PC-9 (cell line): ENCODE measurements at regions not wholly inside any gene's neighbourhood (a gene's known extent, or its start where the extent isn't known, plus 50 kb on each side); places are given as distances from the start of the nearest gene placed in this dataset.
A peak's percentile ranks its signal among the peaks of the same experiment; 100 is the strongest.
"Not testable (repeated sequence)": the region's sequence is repeated elsewhere in the genome, so short reads cannot be mapped to it uniquely, and the experiment has no call there.

Experiments used
- BruUV-seq: library from RNA; stranded (reverse); fragments of 400-500 nt; replicated peaks from 2 replicates; lab custom pipeline; 2021; lab: Mats Ljungman, UMichigan
- CTCF ChIA-PET: fragments of 300-600 bp; sonication (Branson Sonifier 250); formaldehyde crosslinking; loops from one replicate; lab custom pipeline; 2022; ENCODE audit warnings: antibody characterized with exemption; lab: Charles Lee
- POLR2A ChIA-PET: fragments of 300-600 bp; sonication (Branson Sonifier 250); formaldehyde crosslinking; loops from one replicate; lab custom pipeline; 2022; ENCODE audit warnings: antibody characterized with exemption; ENCODE audit not compliant: unreplicated experiment; lab: Charles Lee
- DNase-seq, 2 experiments: peaks; one replicate each; pipeline versions ENCODE4 v3.0.0 to v3.0.0-alpha.2; 2015 to 2022; ENCODE audit warnings: mixed read lengths in 1 of 2
- H2AFZ ChIP-seq: fragments of 200-600 bp; sonication (generic); 2 replicates; pipeline ENCODE4 v1.8.1; 2017; ENCODE audit warnings: antibody characterized with exemption
- H3F3A ChIP-seq: fragments of 200-600 bp; sonication (generic); 2 replicates; pipeline ENCODE4 v1.8.1; 2017; ENCODE audit warnings: antibody characterized with exemption, mild to moderate bottlenecking, low read depth; ENCODE audit not compliant: insufficient read depth
- H3K27ac ChIP-seq: fragments of 200-600 bp; sonication (generic); 2 replicates; pipeline ENCODE4 v1.6.1; 2016; ENCODE audit warnings: mixed run types
- H3K27me3 ChIP-seq: fragments of 200-600 bp; sonication (generic); 2 replicates; pipeline ENCODE4 v1.6.1; 2016; ENCODE audit warnings: low read depth, mixed run types; ENCODE audit not compliant: insufficient read depth
- H3K36me3 ChIP-seq: fragments of 200-600 bp; sonication (generic); 2 replicates; pipeline ENCODE4 v1.6.1; 2016; ENCODE audit warnings: low read depth, mixed run types
- H3K4me1 ChIP-seq: fragments of 200-600 bp; sonication (generic); replicated peaks from 2 replicates; pipeline ENCODE4 v1.6.1; 2016; ENCODE audit warnings: mixed run types; ENCODE audit not compliant: insufficient read depth
- H3K4me2 ChIP-seq: fragments of 200-600 bp; sonication (generic); 2 replicates; pipeline ENCODE4 v1.6.1; 2017; ENCODE audit warnings: mixed run types
- H3K4me3 ChIP-seq: fragments of 200-600 bp; sonication (generic); 2 replicates; pipeline ENCODE4 v1.6.1; 2016; ENCODE audit warnings: mixed run types
- H3K79me2 ChIP-seq: fragments of 200-600 bp; sonication (generic); 2 replicates; pipeline ENCODE4 v1.6.1; 2017; ENCODE audit warnings: low read depth, mixed run types
- H3K9me2 ChIP-seq: fragments of 200-600 bp; sonication (generic); 2 replicates; pipeline ENCODE4 v1.8.1; 2017; ENCODE audit warnings: mild to moderate bottlenecking; ENCODE audit not compliant: insufficient read depth
- H3K9me3 ChIP-seq: fragments of 200-600 bp; sonication (generic); 2 replicates; pipeline ENCODE4 v1.8.1; 2016; ENCODE audit warnings: low read depth; ENCODE audit not compliant: insufficient read depth
- H4K20me1 ChIP-seq: fragments of 200-600 bp; sonication (generic); 2 replicates; pipeline ENCODE4 v1.8.1; 2017; ENCODE audit not compliant: insufficient read depth
- CTCF ChIP-seq: fragments of 200-600 bp; sonication (generic); conservative IDR thresholded peaks from 2 replicates; pipeline ENCODE4 v1.6.1; 2017; ENCODE audit warnings: mixed run types, antibody characterized with exemption, mild to moderate bottlenecking, moderate library complexity
- intact Hi-C: fragments of 100-400 bp; cut with micrococcal nuclease; formaldehyde crosslinking; loops from one replicate; pipeline ENCODE4 v1.10.0; 2022; ENCODE audit not compliant: unreplicated experiment

DNA sequence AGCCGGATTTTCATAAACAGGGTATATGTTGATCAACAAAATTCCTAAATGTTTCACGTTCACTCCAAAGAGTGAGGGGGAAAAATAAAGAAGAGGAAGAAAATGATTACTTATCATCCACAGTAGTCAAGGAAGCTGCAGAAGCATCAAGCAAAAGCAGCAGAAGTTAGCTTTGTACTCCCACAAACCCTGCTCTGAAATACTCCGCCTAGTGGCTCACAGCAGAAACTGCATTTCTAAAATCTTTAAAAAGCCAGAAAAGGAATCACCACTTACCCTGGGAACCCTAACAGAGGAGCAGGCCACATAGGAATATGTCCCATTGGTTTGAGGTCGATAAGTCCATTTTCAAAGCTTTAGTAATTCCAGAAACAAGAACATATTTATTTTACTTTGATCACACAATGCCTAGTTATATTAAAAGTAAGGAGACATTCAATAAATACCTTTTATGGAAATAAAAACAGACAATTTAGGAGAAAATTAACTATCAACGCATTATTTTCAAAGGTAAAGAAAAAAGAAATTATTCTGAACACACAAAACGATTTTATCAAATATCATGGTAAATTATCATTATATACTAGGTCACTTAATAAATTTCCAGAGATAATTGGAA is 2199.5 kb upstream of the DEFB115 start:
- peak; percentile 77 for TF ChIP-seq CTCF
- H3K79me2 ChIP-seq, H3K4me2 ChIP-seq, H2AFZ ChIP-seq, H3K4me1 ChIP-seq, H3K27ac ChIP-seq, H3F3A ChIP-seq, H4K20me1 ChIP-seq, POLR2A ChIA-PET, CTCF ChIA-PET, H3K27me3 ChIP-seq, H3K9me2 ChIP-seq, BruUV-seq, H3K36me3 ChIP-seq, H3K4me3 ChIP-seq, H3K9me3 ChIP-seq, intact Hi-C loops: not testable (repeated sequence)
- peak in 1 of 2 experiments; percentile 39 for DNase-seq

DNA sequence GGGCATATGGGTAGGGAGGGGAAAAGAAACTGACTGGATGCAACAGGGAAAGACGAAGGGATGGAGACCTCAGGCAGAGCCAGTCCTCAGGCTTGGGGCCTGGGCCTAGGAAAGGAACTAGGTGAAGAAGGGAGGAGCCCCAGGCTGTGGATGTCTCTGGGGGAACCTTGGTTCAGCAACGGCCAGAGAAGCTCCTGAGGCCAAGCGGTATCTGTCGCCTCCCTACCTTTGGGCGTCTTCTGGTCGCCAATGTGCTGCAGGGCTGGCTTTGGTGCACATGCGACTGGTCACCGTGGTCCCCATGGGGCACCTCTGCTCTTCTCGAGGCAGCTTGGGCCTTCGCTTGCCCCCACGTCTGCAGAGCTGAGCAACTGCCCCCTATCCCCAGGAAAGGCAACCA is 2195.0 kb upstream of the DEFB115 start:
- H3K4me1 ChIP-seq, H3F3A ChIP-seq, DNase-seq, H4K20me1 ChIP-seq, H3K36me3 ChIP-seq, intact Hi-C loops, H3K4me3 ChIP-seq, H3K27me3 ChIP-seq, H2AFZ ChIP-seq, H3K27ac ChIP-seq, CTCF ChIA-PET, H3K4me2 ChIP-seq, BruUV-seq, H3K9me3 ChIP-seq, H3K79me2 ChIP-seq, POLR2A ChIA-PET, H3K9me2 ChIP-seq: not testable (repeated sequence)

GRCh38 chr20:29066341-29066740 is 2191.1 kb upstream of the DEFB115 start:
- H3K9me3 ChIP-seq, H3K4me3 ChIP-seq, H4K20me1 ChIP-seq, CTCF ChIA-PET, H3K9me2 ChIP-seq, H3F3A ChIP-seq, H3K27me3 ChIP-seq, POLR2A ChIA-PET, H3K4me1 ChIP-seq, H3K27ac ChIP-seq, intact Hi-C loops, H3K79me2 ChIP-seq, BruUV-seq, H3K36me3 ChIP-seq, H3K4me2 ChIP-seq, DNase-seq, H2AFZ ChIP-seq: not testable (repeated sequence)

DNA sequence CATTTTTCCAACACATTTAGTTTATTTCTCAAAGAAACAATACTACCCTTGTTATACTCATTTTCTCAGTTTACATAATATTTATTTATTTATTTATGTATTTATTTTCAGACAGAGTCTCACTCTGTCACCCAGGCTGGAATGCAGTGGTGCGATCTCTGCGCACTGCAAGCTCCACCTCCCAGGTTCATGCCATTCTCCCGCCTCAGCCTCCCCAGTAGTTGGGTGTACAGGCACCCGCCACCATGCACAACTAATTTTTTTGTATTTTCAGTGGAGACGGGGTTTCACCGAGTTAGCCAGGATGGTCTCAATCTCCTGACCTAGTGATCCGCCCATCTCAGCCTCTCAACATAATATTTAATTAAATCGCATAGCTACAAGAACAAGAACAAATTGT is 2183.8 kb upstream of the DEFB115 start:
- H3K4me3 ChIP-seq, H3K9me3 ChIP-seq, DNase-seq, H3K9me2 ChIP-seq, CTCF ChIA-PET, H3K4me1 ChIP-seq, intact Hi-C loops, H3K4me2 ChIP-seq, H3F3A ChIP-seq, H3K27ac ChIP-seq, H3K79me2 ChIP-seq, H2AFZ ChIP-seq, H4K20me1 ChIP-seq, POLR2A ChIA-PET, H3K27me3 ChIP-seq, H3K36me3 ChIP-seq, BruUV-seq: not testable (repeated sequence)
